ENCODE measurements at regions not wholly inside any gene's neighbourhood (a gene's known extent, or its start where the extent isn't known, plus 50 kb on each side); places are given as distances from the start of the nearest gene placed in this dataset.

GRCh38 chr6:146985111-146985510 lies 219.1 kb upstream of the STXBP5 start (continued):
- TF ChIP-seq KLF12 (CRISPR knock-in tag; IDR thresholded peaks at IDR 0.05; ENCODE audit: borderline replicate concordance) = peak; percentile 62; the same call in 1 of the 2 replicates
- peak; percentile 92 for TF ChIP-seq FOXO1 (CRISPR knock-in tag; IDR thresholded peaks at IDR 0.05)
- no peak for TF ChIP-seq TOE1 (CRISPR knock-in tag; IDR thresholded peaks at IDR 0.05)
- TF ChIP-seq, protein P1, sequence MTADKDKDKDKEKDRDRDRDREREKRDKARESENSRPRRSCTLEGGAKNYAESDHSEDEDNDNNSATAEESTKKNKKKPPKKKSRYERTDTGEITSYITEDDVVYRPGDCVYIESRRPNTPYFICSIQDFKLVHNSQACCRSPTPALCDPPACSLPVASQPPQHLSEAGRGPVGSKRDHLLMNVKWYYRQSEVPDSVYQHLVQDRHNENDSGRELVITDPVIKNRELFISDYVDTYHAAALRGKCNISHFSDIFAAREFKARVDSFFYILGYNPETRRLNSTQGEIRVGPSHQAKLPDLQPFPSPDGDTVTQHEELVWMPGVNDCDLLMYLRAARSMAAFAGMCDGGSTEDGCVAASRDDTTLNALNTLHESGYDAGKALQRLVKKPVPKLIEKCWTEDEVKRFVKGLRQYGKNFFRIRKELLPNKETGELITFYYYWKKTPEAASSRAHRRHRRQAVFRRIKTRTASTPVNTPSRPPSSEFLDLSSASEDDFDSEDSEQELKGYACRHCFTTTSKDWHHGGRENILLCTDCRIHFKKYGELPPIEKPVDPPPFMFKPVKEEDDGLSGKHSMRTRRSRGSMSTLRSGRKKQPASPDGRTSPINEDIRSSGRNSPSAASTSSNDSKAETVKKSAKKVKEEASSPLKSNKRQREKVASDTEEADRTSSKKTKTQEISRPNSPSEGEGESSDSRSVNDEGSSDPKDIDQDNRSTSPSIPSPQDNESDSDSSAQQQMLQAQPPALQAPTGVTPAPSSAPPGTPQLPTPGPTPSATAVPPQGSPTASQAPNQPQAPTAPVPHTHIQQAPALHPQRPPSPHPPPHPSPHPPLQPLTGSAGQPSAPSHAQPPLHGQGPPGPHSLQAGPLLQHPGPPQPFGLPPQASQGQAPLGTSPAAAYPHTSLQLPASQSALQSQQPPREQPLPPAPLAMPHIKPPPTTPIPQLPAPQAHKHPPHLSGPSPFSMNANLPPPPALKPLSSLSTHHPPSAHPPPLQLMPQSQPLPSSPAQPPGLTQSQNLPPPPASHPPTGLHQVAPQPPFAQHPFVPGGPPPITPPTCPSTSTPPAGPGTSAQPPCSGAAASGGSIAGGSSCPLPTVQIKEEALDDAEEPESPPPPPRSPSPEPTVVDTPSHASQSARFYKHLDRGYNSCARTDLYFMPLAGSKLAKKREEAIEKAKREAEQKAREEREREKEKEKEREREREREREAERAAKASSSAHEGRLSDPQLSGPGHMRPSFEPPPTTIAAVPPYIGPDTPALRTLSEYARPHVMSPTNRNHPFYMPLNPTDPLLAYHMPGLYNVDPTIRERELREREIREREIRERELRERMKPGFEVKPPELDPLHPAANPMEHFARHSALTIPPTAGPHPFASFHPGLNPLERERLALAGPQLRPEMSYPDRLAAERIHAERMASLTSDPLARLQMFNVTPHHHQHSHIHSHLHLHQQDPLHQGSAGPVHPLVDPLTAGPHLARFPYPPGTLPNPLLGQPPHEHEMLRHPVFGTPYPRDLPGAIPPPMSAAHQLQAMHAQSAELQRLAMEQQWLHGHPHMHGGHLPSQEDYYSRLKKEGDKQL (CRISPR knock-in tag; IDR thresholded peaks at IDR 0.05; ENCODE audit: low read depth) = peak; percentile 78
- TF ChIP-seq MED1 (CRISPR knock-in tag; IDR thresholded peaks at IDR 0.05) = peak; percentile 74
- no peak for TF ChIP-seq MBNL3 (CRISPR knock-in tag; conservative IDR thresholded peaks at IDR 0.05)
- TF ChIP-seq RFX1 (IDR thresholded peaks at IDR 0.05) = no peak
- TF ChIP-seq FOSL1 (CRISPR knock-in tag; IDR thresholded peaks at IDR 0.05; ENCODE audit: borderline replicate concordance) = peak; percentile 10; the same call in 1 of the 2 replicates
- no peak for TF ChIP-seq GABPA (IDR thresholded peaks at IDR 0.05; ENCODE audit: low read depth, low read length)
- peak; percentile 27; the same call in 1 of the 2 replicates for TF ChIP-seq GABPA (CRISPR knock-in tag; IDR thresholded peaks at IDR 0.05; ENCODE audit: low read depth)
- TF ChIP-seq ZNF777 (CRISPR knock-in tag; IDR thresholded peaks at IDR 0.05) = no peak
- TF ChIP-seq FOXJ3 (CRISPR knock-in tag; IDR thresholded peaks at IDR 0.05; ENCODE audit: borderline replicate concordance) = peak; percentile 93; the same call in 1 of the 2 replicates
- TF ChIP-seq NFRKB (IDR thresholded peaks at IDR 0.05) = no peak
- peak; percentile 68 for TF ChIP-seq TEAD3 (CRISPR knock-in tag; optimal IDR thresholded peaks at IDR 0.05; ENCODE audit: borderline replicate concordance)
- TF ChIP-seq, protein P2, sequence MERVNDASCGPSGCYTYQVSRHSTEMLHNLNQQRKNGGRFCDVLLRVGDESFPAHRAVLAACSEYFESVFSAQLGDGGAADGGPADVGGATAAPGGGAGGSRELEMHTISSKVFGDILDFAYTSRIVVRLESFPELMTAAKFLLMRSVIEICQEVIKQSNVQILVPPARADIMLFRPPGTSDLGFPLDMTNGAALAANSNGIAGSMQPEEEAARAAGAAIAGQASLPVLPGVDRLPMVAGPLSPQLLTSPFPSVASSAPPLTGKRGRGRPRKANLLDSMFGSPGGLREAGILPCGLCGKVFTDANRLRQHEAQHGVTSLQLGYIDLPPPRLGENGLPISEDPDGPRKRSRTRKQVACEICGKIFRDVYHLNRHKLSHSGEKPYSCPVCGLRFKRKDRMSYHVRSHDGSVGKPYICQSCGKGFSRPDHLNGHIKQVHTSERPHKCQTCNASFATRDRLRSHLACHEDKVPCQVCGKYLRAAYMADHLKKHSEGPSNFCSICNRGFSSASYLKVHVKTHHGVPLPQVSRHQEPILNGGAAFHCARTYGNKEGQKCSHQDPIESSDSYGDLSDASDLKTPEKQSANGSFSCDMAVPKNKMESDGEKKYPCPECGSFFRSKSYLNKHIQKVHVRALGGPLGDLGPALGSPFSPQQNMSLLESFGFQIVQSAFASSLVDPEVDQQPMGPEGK (CRISPR knock-in tag; IDR thresholded peaks at IDR 0.05) = 0 out of 2 replicates have a peak, but pooled peaks have one; percentile 39
- peak; percentile 61; the same call in 1 of the 2 replicates for TF ChIP-seq ZNF646 (CRISPR knock-in tag; IDR thresholded peaks at IDR 0.05)
- peak; percentile 48 for TF ChIP-seq YY1 (IDR thresholded peaks at IDR 0.05; ENCODE audit: insufficient read depth, insufficient replicate concordance, low read depth, low read length)
- no peak for TF ChIP-seq ZNF10 (CRISPR knock-in tag; IDR thresholded peaks at IDR 0.05; ENCODE audit: borderline replicate concordance, low read depth)
- no peak for TF ChIP-seq SRY (CRISPR knock-in tag; IDR thresholded peaks at IDR 0.05)
